Fibroblast of pulmonary artery (primary cell): ENCODE measurements at regions not wholly inside any gene's neighbourhood (a gene's known extent, or its start where the extent isn't known, plus 50 kb on each side); places are given as distances from the start of the nearest gene placed in this dataset.
"Not testable (repeated sequence)": the region's sequence is repeated elsewhere in the genome, so short reads cannot be mapped to it uniquely, and the experiment has no call there.

Source experiments
- DNase-seq: peaks from one replicate; pipeline ENCODE4 v3.0.0-alpha.2; 2010; ENCODE audit warnings: low read depth
- H3K4me3 ChIP-seq: replicated peaks from 2 replicates; pipeline ENCODE4 v1.5.1; 2011; ENCODE audit warnings: low read depth, mild to moderate bottlenecking, control low read depth, low read length, moderate library complexity

DNA sequence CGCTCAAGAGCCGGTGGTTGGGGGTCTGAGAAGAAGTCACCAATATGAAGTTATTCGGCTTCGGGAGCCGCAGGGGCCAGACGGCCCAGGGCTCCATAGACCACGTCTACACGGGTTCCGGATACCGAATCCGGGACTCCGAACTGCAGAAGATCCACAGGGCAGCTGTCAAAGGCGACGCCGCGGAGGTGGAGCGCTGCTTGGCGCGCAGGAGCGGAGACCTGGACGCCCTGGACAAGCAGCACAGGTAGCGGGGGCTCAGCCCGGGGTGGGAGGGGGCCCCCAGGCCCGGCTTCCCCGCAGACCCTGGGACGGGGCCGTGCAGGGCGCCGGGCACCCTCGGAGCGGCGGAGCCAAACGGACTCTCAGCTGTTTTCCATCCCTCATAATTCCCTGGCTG is 867.9 kb downstream of the SPATA31A1 start:
- not testable (repeated sequence) for H3K4me3 ChIP-seq, DNase-seq
